Stimulated activated CD4-positive, alpha-beta T cell treated with anti-CD3 and anti-CD28 coated beads, TNF-alpha, amount 100 ng/mL, for 48 hours (primary cell): ENCODE measurements at regions not wholly inside any gene's neighbourhood (a gene's known extent, or its start where the extent isn't known, plus 50 kb on each side); places are given as distances from the start of the nearest gene placed in this dataset.
"Not testable (repeated sequence)": the region's sequence is repeated elsewhere in the genome, so short reads cannot be mapped to it uniquely, and the experiment has no call there.

ENCODE experiments used
- DNase-seq, 3 donors: peaks; one replicate each; pipeline ENCODE4 v3.0.0-alpha.2; 2020; ENCODE audit warnings: low read depth in 3 of 3

- DNase-seq = no peak
Observed at GRCh38 chr1:94302497-94302896, 65.1 kb upstream of the ARHGAP29 start.

- DNase-seq = no peak
Observed at GRCh38 chr1:94301186-94301585, 63.8 kb upstream of the ARHGAP29 start.

GRCh38 chr1:94300731-94301130, 63.3 kb upstream of the ARHGAP29 start:
- no peak for DNase-seq

GRCh38 chr1:94299627-94300553, 62.5 kb upstream of the ARHGAP29 start:
- DNase-seq = no peak

GRCh38 chr1:94298861-94299260, 61.5 kb upstream of the ARHGAP29 start:
- DNase-seq = no peak

- DNase-seq = no peak
Observed at GRCh38 chr1:94296018-94296417, 58.6 kb upstream of the ARHGAP29 start.

- DNase-seq = not testable (repeated sequence)
Observed at GRCh38 chr1:94292978-94293377, 55.6 kb upstream of the ARHGAP29 start.

GRCh38 chr1:94289244-94289643, 51.9 kb upstream of the ARHGAP29 start:
- DNase-seq = not testable (repeated sequence)
